ENCODE measurements at regions not wholly inside any gene's neighbourhood (a gene's known extent, or its start where the extent isn't known, plus 50 kb on each side); places are given as distances from the start of the nearest gene placed in this dataset.
"Not testable (repeated sequence)": the region's sequence is repeated elsewhere in the genome, so short reads cannot be mapped to it uniquely, and the experiment has no call there.

- not testable (repeated sequence) for DNase-seq
Observed at GRCh38 chr2:95767950-95768349, 176.1 kb downstream of the TRIM43 start.

GRCh38 chr2:95769256-95769655, 177.5 kb downstream of the TRIM43 start:
- DNase-seq = not testable (repeated sequence)

- not testable (repeated sequence) for DNase-seq
Observed at GRCh38 chr2:95770726-95771125, 178.9 kb downstream of the TRIM43 start.

- DNase-seq = not testable (repeated sequence)
Observed at GRCh38 chr2:95774322-95775192, 182.8 kb downstream of the TRIM43 start.

GRCh38 chr2:95775193-95775531, 183.4 kb downstream of the TRIM43 start:
- not testable (repeated sequence) for DNase-seq
